Panc1 (cell line): ENCODE measurements at regions not wholly inside any gene's neighbourhood (a gene's known extent, or its start where the extent isn't known, plus 50 kb on each side); places are given as distances from the start of the nearest gene placed in this dataset.

Experiments used
- ATAC-seq: fragments of 200-7000 bp; cut with Tn5 transposase; 2 replicates; pipeline ENCODE4 v1.9.1; 2020; ENCODE audit warnings: mild to moderate bottlenecking, moderate library complexity
- BruUV-seq: library from RNA; stranded (reverse); fragments of 400-500 nt; replicated peaks from 2 replicates; lab custom pipeline; 2021; lab: Mats Ljungman, UMichigan
- CTCF ChIA-PET: fragments of 300-600 bp; sonication (Branson Sonifier 250); formaldehyde crosslinking; loops from one replicate; lab custom pipeline; 2022; ENCODE audit warnings: antibody characterized with exemption; lab: Charles Lee
- POLR2A ChIA-PET: fragments of 300-600 bp; sonication (Branson Sonifier 250); formaldehyde crosslinking; loops from one replicate; lab custom pipeline; 2022; ENCODE audit warnings: antibody characterized with exemption; lab: Charles Lee
- DNase-seq: peaks from one replicate; pipeline ENCODE4 v3.0.0-alpha.2; 2010; ENCODE audit warnings: low read depth, low spot score
- H3K27ac ChIP-seq: 2 replicates; pipeline ENCODE4 v1.5.1; 2011; ENCODE audit warnings: mild to moderate bottlenecking, low read length, inconsistent platforms
- H3K27me3 ChIP-seq: fragments of 200-500 bp; sonication (Bioruptor generic); 2 replicates; pipeline ENCODE4 v1.6.0; 2014; ENCODE audit warnings: low read length, inconsistent platforms; ENCODE audit not compliant: control insufficient read depth, insufficient read depth
- H3K36me3 ChIP-seq: fragments of 200-500 bp; sonication (Bioruptor generic); 2 replicates; pipeline ENCODE4 v1.5.1; 2014; ENCODE audit warnings: inconsistent platforms, mild to moderate bottlenecking, low read length, moderate library complexity; ENCODE audit not compliant: control insufficient read depth, insufficient read depth
- H3K4me1 ChIP-seq: 2 replicates; pipeline ENCODE4 v1.5.1; 2011; ENCODE audit warnings: inconsistent platforms, mild to moderate bottlenecking, low read length, moderate library complexity; ENCODE audit not compliant: control insufficient read depth, insufficient read depth
- H3K4me3 ChIP-seq, 2 experiments: 2 replicates each; pipeline ENCODE4 v1.5.1; 2011 to 2012; ENCODE audit warnings: low read depth in 2 of 2, low read length in 2 of 2, mild to moderate bottlenecking in 2 of 2, inconsistent platforms in 1 of 2, moderate library complexity in 1 of 2
- H3K9me3 ChIP-seq: fragments of 200-500 bp; sonication (Bioruptor generic); 2 replicates; pipeline ENCODE4 v1.5.1; 2014; ENCODE audit warnings: low read depth, mild to moderate bottlenecking, inconsistent platforms, low read length, moderate library complexity; ENCODE audit not compliant: control insufficient read depth, insufficient read depth
- CTCF ChIP-seq: fragments of 450-650 bp; IDR thresholded peaks from 2 replicates; pipeline ENCODE4 v1.5.1; 2017; ENCODE audit warnings: mild to moderate bottlenecking
- POLR2AphosphoS5 ChIP-seq: IDR thresholded peaks from 2 replicates; pipeline ENCODE4 v1.6.1; 2012; ENCODE audit warnings: mild to moderate bottlenecking, low read depth, low read length, moderate library complexity
- REST ChIP-seq, 2 experiments: IDR thresholded peaks; 2 replicates each; pipeline ENCODE4 v1.6.1; 2011 to 2012; ENCODE audit warnings: low read depth in 2 of 2, control low read depth in 1 of 2, low read length in 1 of 2, mild to moderate bottlenecking in 1 of 2, moderate library complexity in 1 of 2; ENCODE audit not compliant: insufficient read depth in 1 of 2
- SIN3A ChIP-seq: IDR thresholded peaks from 2 replicates; pipeline ENCODE4 v1.6.1; 2012; ENCODE audit warnings: low read depth, mild to moderate bottlenecking, low read length, moderate library complexity, borderline replicate concordance; ENCODE audit not compliant: insufficient read depth
- TCF7L2 ChIP-seq: IDR thresholded peaks from 2 replicates; pipeline ENCODE4 v1.6.1; 2011; ENCODE audit warnings: mild to moderate bottlenecking, low read depth, low read length, inconsistent platforms
- in situ Hi-C: cut with HindIII; loops from 2 replicates; pipeline ENCODE4 v1.10.0; 2016; ENCODE audit warnings: low sequenced_read_pairs, low pct_unique_long_range_greater_than_20kb
- intact Hi-C: fragments of 100-400 bp; cut with micrococcal nuclease; formaldehyde crosslinking; loops from one replicate; pipeline ENCODE4 v1.10.0; 2022; ENCODE audit not compliant: unreplicated experiment

DNA sequence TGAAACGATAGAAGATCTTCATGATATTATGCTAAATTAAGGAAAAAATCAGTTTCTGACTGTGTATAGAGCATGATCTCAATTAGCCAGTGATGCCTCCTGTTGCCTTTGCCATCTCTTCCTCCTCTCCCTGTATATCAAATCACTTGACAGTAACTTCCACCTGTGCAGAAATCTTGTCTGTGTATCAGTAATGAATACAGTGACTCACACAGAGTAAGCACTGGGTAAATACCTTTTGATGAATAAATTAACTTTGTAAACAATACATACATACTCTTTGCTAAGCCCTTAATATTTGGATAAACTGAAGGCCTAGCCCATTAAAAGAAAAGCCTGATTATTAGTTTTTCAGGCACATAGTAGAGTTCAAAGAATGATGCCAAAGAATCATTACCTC is 610.6 kb upstream of the NRP1 start:
- ChIA-PET POLR2A (no interaction called here), CTCF (no interaction called here)
- TF ChIP-seq CTCF (no peak), REST (IDR thresholded peaks at IDR 0.05; ENCODE audit: insufficient read depth in 1 of 2, low read depth in 2 of 2, low read length in 1 of 2) (no peak), TCF7L2 (no peak), POLR2AphosphoS5 (no peak), SIN3A (no peak)
- Histone ChIP-seq H3K4me1 (no peaks in the 10 kb centered on the region), H3K9me3 (no peaks in the 10 kb centered on the region), H3K4me3 (no peak overlapping the region), H3K27me3 (no peaks in the 10 kb centered on the region), H3K36me3 (no peaks in the 10 kb centered on the region), H3K27ac (no peak overlapping the region)
- intact Hi-C loops, result no loop called here
- BruUV-seq, result no TSS peak
- no peak for DNase-seq
- no peak for ATAC-seq
- in situ Hi-C loops, result no loop called here

DNA sequence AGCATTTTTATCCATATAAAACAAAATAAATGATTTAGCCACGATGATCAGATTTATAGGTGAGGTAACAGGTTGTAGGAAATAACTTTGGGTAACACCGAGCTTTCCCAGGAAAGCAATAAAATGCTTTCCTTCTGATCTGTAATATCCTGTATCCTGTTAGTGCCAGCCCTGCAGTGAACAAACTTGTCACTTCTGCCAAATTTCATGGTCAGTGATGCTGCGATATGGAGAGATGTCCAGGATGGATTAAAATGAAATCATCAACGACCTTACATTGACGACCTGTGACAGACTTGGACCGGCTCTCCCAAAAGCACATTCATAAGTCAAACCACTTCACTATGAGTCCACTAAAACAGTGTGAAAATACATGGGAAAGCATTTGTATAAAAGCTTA is 608.0 kb upstream of the NRP1 start:
- TF ChIP-seq REST (IDR thresholded peaks at IDR 0.05; ENCODE audit: insufficient read depth in 1 of 2, low read depth in 2 of 2, low read length in 1 of 2) (no peak), CTCF (no peak), TCF7L2 (no peak), SIN3A (no peak), POLR2AphosphoS5 (no peak)
- ChIA-PET POLR2A (no interaction called here), CTCF (no interaction called here)
- in situ Hi-C loops (no loop called here), intact Hi-C loops (no loop called here)
- Histone ChIP-seq H3K27me3 (no peaks in the 10 kb centered on the region), H3K36me3 (no peaks in the 10 kb centered on the region), H3K9me3 (no peaks in the 10 kb centered on the region), H3K4me3 (no peak overlapping the region), H3K4me1 (no peaks in the 10 kb centered on the region), H3K27ac (no peak overlapping the region)
- ATAC-seq (no peak), DNase-seq (no peak)
- BruUV-seq, result no TSS peak
